GM20000 (cell line): ENCODE measurements at regions not wholly inside any gene's neighbourhood (a gene's known extent, or its start where the extent isn't known, plus 50 kb on each side); places are given as distances from the start of the nearest gene placed in this dataset.

Source experiments
- DNase-seq: peaks from one replicate; pipeline ENCODE4 v3.0.0; 2012; ENCODE audit warnings: low spot score
- CTCF ChIP-seq: IDR thresholded peaks from 2 replicates; pipeline ENCODE4 v1.5.1; 2012; ENCODE audit warnings: mild to moderate bottlenecking, control low read depth; ENCODE audit errors: extremely low read depth, missing control alignments

DNA sequence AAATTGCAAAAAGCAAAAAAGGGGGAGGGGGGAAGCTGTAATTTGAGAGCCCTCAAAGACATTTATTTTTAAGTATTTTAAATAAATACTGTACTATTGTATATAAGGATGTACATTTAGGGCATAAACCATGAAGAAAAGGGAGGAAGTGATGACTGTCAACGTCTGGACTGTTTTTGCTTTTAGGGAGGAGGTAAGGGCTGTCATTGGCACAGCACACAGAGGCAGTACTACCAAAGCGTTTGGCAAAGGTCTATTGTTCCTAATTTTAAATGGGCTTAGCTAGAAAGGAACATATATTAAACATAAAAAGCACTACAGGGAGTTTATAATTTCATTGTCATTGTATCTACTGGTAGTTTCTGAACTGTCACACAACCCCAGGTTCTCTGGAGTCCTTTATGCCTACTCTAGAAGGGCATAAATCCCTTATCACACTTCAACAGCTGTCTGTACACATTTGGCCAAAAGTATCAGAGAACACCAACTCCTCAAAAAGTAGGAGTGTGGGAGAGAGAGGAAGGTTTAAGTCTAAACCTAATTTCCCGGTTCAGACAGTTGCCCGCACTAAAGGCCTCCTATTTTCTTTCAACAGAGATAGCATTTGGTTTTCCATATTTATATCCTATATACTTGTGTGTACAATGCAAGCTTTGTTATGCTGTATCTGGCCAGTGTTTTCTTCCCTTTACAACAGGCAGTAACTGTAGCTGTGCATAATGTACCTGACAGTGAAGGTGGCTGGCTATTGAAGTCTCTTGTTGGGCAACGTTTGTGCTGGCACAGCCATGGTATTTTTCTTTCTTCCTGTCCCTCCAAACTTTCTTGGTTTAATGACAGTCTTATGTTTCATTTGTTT lies 406.2 kb downstream of the KLF5 start:
- DNase-seq, result no peak
- TF ChIP-seq CTCF, result no peak

DNA sequence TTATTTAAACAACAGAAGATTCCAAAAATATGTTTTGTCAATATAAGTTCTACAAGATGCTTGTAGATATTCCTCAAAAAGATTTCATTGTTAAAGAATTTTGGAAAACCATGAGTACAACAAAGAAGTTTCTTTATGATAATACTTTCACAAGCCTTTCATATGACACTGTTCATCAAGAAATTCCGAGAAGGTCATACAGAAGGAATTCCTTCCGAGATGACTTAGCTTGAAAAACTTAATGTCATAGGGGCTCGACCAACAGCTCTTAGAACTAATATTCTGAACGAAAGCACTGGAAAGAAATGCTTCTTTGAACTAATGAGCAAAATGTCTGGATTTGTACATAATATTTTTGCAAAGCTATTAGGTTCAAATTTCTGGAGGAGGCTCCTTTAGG lies 403.4 kb downstream of the KLF5 start:
- no peak for DNase-seq
- no peak for TF ChIP-seq CTCF

DNA sequence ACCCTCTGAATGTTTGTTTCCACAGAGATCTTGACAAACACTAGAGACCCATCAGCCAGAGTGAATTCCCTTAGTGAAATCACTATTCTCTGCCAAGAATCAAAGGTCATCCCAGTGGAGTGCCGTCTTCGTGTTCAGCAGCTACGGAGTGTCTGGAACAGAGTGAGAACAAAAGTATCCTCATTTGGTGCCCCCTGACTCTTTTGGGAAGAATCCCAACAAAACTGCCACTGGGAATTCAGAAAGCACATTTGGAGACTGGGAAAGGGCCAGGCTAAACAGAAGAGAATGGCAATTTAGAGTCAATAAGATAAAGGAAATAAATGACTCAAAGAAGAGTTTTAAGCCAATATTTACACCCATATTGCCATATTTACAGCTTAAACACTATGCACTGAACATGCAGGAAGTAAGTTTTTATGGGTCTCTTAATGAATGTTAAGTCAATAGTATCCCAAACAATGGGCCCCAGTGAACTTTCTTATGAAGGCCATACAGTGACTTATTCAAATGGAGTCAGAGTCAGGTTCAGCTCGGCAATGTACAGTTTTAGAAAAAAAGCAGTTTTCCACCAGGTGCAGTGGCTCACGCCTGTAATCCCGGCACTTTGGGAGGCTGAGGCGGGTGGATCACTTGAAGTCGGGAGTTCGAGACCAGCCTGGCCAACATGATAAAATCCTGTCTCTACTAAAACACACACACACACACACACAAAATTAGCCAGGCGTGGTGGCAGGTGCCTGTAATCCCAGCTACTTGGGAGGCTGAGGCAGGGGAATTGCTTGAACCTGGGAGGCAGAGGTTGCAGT lies 392.6 kb downstream of the KLF5 start:
- no peak for TF ChIP-seq CTCF
- no peak for DNase-seq

- no peak for TF ChIP-seq CTCF
- no peak for DNase-seq
Measured at GRCh38 chr13:73450583-73450982, 391.8 kb downstream of the KLF5 start.

GRCh38 chr13:73449252-73449651 lies 390.4 kb downstream of the KLF5 start:
- no peak for DNase-seq
- no peak for TF ChIP-seq CTCF

- no peak for TF ChIP-seq CTCF
Measured at GRCh38 chr13:73440296-73440895, 381.6 kb downstream of the KLF5 start.

GRCh38 chr13:73433890-73434289 lies 375.1 kb downstream of the KLF5 start:
- DNase-seq, result no peak
- no peak for TF ChIP-seq CTCF

More at GRCh38 chr13:73440296-73440895, 381.6 kb downstream of the KLF5 start:
- no peak for DNase-seq
